ENCODE measurements at regions not wholly inside any gene's neighbourhood (a gene's known extent, or its start where the extent isn't known, plus 50 kb on each side); places are given as distances from the start of the nearest gene placed in this dataset.
"Not testable (repeated sequence)": the region's sequence is repeated elsewhere in the genome, so short reads cannot be mapped to it uniquely, and the experiment has no call there.

DNA sequence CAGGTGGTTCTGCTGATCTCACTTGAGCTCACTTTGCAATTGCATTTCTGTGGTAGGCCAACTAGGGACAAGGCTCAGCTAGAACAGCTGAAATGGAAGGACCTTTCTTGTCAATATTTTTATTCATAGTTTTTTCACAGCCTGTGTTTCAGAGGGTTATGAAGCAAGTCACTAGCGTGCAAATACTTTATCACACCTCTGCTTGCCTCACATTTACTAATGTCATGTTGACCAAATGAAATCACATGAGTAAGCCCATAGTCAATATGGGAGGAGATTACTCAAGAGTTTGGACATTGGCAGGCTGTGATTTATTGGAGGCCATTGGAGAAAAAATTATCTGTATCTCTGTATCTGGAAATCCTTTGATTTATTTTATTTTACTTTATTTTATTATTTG is 628.3 kb upstream of the EPHA5 start:
- Mint-ChIP-seq H3K4me1 (no peaks in the 10 kb centered on the region), H3K27me3 (no peaks in the 10 kb centered on the region), H3K27ac (no peak overlapping the region), H3K36me3 (ENCODE audit: low read depth) (no peaks in the 10 kb centered on the region), H3K4me3 (no peak overlapping the region)
- H3K9me3 ChIP-seq (ENCODE audit: control insufficient read depth, low read length, poor library complexity, severe bottlenecking) = no peaks in the 10 kb centered on the region
- DNase-seq (no peak), ATAC-seq (no peak)

DNA sequence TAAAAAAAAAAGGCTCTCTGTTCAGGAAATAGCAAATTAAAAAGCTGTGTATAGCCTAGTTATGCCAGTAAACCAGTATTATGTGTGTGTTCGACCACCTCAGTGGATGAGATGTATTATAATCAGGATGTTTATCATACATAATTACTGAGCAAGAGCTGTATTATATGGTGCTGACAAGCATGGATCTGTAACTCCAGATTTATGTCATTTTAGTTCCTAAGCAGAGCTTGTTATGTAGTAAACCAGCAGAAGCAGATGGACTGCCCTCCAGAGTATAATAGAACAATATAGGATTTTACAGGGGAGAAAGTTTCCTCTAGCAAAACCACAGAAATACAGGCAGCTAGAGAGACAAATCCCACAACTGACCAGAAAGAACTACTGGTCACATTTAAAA is 627.4 kb upstream of the EPHA5 start:
- DNase-seq = no peak
- H3K9me3 ChIP-seq (ENCODE audit: control insufficient read depth, low read length, poor library complexity, severe bottlenecking) = no peaks in the 10 kb centered on the region
- H3K27ac Mint-ChIP-seq = no peak overlapping the region
- H3K4me3 Mint-ChIP-seq = no peak overlapping the region
- no peaks in the 10 kb centered on the region for H3K4me1 Mint-ChIP-seq
- no peaks in the 10 kb centered on the region for H3K36me3 Mint-ChIP-seq (ENCODE audit: low read depth)
- no peaks in the 10 kb centered on the region for H3K27me3 Mint-ChIP-seq
- no peak for ATAC-seq

DNA sequence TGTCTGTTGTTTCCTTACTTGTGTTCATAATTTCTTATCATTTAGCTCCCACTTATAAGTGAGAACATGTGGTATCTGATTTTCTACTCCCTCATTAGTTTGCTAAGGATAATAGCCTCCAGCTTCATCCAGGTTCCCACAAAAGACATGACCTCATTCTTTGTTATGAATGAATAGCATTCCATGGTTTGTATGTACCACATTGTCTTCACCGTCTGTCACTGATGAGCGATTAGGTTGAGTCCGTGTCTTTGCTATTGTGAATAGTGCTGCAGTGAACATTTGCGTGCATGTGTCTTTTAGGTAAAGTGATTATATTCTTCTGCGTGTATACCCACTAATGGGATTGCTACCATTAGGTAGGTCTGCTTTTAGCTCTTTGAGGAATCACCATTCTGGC is 624.3 kb upstream of the EPHA5 start:
- H3K27ac Mint-ChIP-seq = no peak overlapping the region

DNA sequence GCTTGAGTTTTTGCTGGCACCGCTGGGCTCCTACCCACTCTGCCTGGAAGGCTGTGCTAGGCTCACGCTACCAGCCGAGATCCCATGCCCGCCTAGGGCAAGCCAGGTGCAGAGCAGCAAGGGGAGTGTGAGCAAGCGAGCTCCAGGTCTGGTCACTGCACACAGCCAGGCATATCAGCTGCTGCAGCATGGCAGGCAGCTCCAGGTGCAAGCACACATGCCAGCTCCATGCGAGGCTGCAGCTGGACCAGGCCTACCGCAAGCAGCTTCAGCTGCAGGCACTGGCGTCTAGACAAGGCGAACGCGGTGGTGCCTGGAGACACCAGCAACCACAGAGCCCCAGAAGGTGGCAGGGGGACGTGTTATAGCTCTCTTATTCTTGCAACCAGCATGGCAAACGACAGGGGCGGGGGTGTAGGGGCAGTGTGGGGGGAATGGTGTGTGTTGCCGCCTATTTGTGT is 614.7 kb upstream of the EPHA5 start:
- H3K4me1 Mint-ChIP-seq = no peaks in the 10 kb centered on the region
- no peaks in the 10 kb centered on the region for H3K27me3 Mint-ChIP-seq
- DNase-seq (no peak), ATAC-seq (no peak)
- H3K27ac Mint-ChIP-seq = no peak overlapping the region
- no peaks in the 10 kb centered on the region for H3K36me3 Mint-ChIP-seq (ENCODE audit: low read depth)
- H3K4me3 Mint-ChIP-seq = no peak overlapping the region
- H3K9me3 ChIP-seq (ENCODE audit: control insufficient read depth, low read length, poor library complexity, severe bottlenecking) = no peaks in the 10 kb centered on the region

More for the DNA sequence above, 624.3 kb upstream of the EPHA5 start:
- ATAC-seq (no peak), DNase-seq (no peak)
- H3K9me3 ChIP-seq (ENCODE audit: control insufficient read depth, low read length, poor library complexity, severe bottlenecking) = no peaks in the 10 kb centered on the region
- H3K4me3 Mint-ChIP-seq = no peak overlapping the region
- H3K4me1 Mint-ChIP-seq = no peaks in the 10 kb centered on the region
- H3K27me3 Mint-ChIP-seq = no peaks in the 10 kb centered on the region
- no peaks in the 10 kb centered on the region for H3K36me3 Mint-ChIP-seq (ENCODE audit: low read depth)

DNA sequence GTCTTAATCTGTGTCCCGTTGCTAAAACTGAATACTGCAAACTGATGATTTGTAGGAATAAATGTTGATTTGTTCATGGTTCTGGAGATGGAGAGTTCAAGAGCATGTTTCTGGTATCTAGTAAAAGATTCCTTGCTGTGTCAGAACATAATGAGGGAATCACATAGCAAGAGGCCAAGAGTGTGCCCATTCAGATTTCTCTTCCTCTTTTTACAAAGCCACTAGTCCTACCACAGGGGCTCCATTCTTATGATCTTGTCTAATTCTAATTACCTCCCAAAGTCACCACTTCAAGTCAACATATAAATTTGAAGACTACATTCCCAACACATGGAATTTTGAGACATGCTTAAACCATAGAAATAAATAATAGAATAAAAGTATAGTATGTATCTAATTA is 608.8 kb upstream of the EPHA5 start:
- no peaks in the 10 kb centered on the region for H3K36me3 Mint-ChIP-seq (ENCODE audit: low read depth)
- no peaks in the 10 kb centered on the region for H3K9me3 ChIP-seq (ENCODE audit: control insufficient read depth, low read length, poor library complexity, severe bottlenecking)
- no peak overlapping the region for H3K27ac Mint-ChIP-seq
- H3K4me1 Mint-ChIP-seq = no peaks in the 10 kb centered on the region
- no peak for ATAC-seq
- DNase-seq = no peak
- no peak overlapping the region for H3K4me3 Mint-ChIP-seq
- no peaks in the 10 kb centered on the region for H3K27me3 Mint-ChIP-seq

DNA sequence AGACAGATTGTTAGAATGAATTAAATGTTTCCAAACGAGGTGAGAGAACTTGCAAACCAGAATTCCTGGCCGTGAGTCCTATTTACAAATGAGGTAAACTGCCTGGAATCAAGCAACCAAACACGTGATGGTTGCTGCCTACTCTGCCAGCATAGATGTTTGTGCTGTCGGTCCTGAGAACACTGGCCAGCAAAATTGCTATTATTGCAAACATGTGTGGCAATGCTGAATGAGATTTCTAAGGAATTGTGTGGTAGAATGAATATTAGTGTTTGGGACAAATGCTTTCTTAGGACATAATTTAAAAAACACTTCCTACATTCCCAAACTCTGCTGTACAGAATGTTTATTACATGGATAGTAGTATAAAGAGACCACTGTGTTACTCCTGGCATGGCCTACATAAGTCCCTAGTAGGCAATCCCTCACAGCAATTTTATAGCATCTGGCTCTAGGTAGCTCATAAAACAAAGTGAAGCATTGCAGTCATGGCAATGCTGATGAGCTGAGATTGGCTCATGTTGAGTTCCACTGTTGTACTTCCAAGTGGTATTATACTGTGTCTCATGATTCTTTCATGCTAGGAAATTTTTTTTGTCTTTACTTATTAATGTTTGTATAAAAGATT is 605.2 kb upstream of the EPHA5 start:
- ATAC-seq (no peak), DNase-seq (no peak)
- H3K27ac Mint-ChIP-seq = no peak overlapping the region
- no peaks in the 10 kb centered on the region for H3K9me3 ChIP-seq (ENCODE audit: control insufficient read depth, low read length, poor library complexity, severe bottlenecking)
- no peaks in the 10 kb centered on the region for H3K4me1 Mint-ChIP-seq
- no peaks in the 10 kb centered on the region for H3K27me3 Mint-ChIP-seq
- H3K36me3 Mint-ChIP-seq (ENCODE audit: low read depth) = no peaks in the 10 kb centered on the region
- H3K4me3 Mint-ChIP-seq = no peak overlapping the region

DNA sequence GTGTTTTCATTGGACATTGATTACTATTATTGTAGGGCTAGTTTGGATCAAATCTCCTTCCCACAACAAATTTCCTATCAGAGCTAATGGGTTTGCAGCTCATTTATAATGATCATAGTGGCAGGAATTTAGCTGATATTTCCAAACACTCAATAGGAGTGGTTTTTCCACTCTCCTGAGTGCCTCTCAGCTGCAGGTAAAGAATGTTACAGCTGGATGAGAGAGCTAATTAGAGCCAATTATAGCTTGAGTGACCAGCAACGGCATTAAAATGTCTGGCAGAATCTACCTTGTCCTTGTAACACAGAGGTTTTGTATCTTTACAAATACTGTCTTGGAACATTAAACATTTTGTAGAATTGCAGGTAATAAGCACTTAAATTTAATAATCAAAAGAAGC is 602.8 kb upstream of the EPHA5 start:
- DNase-seq (no peak), ATAC-seq (no peak)
- H3K36me3 Mint-ChIP-seq (ENCODE audit: low read depth) = no peaks in the 10 kb centered on the region
- H3K27ac Mint-ChIP-seq = no peak overlapping the region
- no peaks in the 10 kb centered on the region for H3K4me1 Mint-ChIP-seq
- no peaks in the 10 kb centered on the region for H3K9me3 ChIP-seq (ENCODE audit: control insufficient read depth, low read length, poor library complexity, severe bottlenecking)
- H3K27me3 Mint-ChIP-seq = no peaks in the 10 kb centered on the region
- no peak overlapping the region for H3K4me3 Mint-ChIP-seq

DNA sequence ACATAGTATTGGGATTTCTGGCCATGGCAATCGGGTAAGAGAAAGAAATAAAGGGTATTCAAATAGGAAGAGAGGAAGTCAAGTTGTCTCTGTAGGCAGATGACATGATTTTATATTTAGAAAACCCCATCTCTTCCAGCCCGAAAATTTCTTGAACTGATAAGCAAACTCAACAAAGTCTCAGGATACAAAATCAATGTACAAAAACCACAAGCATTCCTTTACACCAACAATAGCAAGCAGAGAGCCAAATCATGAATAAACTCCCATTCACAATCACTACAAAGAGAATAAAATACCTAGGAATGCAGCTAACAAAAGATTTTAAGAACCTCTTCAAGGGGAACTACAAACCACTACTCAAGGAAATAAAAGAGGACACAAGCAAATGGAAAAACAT is 600.1 kb upstream of the EPHA5 start:
- H3K9me3 ChIP-seq (ENCODE audit: control insufficient read depth, low read length, poor library complexity, severe bottlenecking); H3K4me3 Mint-ChIP-seq; H3K27me3 Mint-ChIP-seq; H3K4me1 Mint-ChIP-seq; H3K36me3 Mint-ChIP-seq (ENCODE audit: low read depth); DNase-seq; H3K27ac Mint-ChIP-seq; ATAC-seq: not testable (repeated sequence)

DNA sequence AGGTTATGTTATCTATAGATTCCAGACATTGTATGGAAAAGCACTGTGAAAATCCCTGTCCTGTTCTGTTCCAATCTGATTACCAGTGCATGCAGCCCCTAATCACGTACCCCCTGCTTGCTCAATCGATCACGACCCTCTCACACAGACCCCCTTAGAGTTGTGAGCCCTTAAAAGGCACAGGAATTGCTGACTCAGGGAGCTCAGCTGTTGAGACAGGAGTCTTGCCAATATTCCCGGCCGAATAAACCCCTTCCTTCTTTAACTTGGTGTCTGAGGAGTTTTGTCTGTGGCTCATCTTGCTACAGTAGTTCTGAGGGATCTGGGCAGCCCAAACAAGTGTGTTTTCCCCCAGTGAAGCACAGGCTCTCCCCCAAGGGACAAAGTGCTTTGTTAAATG is 596.3 kb upstream of the EPHA5 start:
- H3K27ac Mint-ChIP-seq; H3K9me3 ChIP-seq (ENCODE audit: control insufficient read depth, low read length, poor library complexity, severe bottlenecking); H3K4me1 Mint-ChIP-seq; H3K27me3 Mint-ChIP-seq; DNase-seq; ATAC-seq; H3K36me3 Mint-ChIP-seq (ENCODE audit: low read depth); H3K4me3 Mint-ChIP-seq: not testable (repeated sequence)

DNA sequence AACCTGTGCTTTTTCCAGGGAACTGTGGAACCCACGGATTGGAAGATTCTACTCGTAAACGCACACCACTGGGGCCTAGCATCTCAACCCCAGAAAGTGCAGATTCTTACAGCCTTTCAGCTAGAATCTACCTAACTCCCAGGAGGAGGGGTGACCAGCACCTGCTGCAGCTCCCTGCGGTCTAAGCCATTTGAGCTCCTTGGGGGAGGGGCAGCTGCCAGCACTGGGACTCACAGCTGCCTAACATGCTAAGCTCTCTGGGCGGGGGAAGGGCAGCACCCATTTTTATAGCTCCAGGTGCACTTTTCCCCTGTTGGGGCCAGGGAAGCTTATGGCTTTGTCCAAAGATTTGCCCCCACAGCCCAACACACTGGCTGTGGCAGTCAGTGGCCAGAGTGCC is 595.7 kb upstream of the EPHA5 start:
- Mint-ChIP-seq H3K36me3 (ENCODE audit: low read depth) (no peaks in the 10 kb centered on the region), H3K4me3 (no peak overlapping the region), H3K27ac (no peak overlapping the region), H3K27me3 (no peaks in the 10 kb centered on the region), H3K4me1 (no peaks in the 10 kb centered on the region)
- DNase-seq (no peak), ATAC-seq (no peak)
- H3K9me3 ChIP-seq (ENCODE audit: control insufficient read depth, low read length, poor library complexity, severe bottlenecking) = no peaks in the 10 kb centered on the region

DNA sequence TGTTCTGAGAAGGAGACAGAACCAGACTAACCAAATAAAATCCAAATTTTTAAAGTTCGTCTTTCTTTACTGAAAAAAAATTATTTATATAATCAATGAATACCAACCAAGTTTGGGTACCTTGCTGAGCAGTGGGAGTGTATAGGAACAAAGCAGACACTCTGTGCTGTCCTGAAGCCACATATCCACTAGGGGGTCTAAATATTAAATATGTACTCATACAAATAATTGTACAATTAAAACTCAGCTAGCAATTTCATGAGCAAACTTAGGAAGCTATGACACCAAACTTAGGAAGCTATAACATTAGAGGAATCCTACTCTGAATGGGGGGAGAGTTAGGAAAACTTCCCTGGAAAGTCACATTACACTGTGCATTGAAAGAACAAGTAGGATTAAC is 582.0 kb upstream of the EPHA5 start:
- Mint-ChIP-seq H3K27me3 (no peaks in the 10 kb centered on the region), H3K36me3 (ENCODE audit: low read depth) (no peaks in the 10 kb centered on the region), H3K4me3 (no peak overlapping the region), H3K27ac (no peak overlapping the region), H3K4me1 (no peaks in the 10 kb centered on the region)
- no peaks in the 10 kb centered on the region for H3K9me3 ChIP-seq (ENCODE audit: control insufficient read depth, low read length, poor library complexity, severe bottlenecking)
- ATAC-seq = no peak
- no peak for DNase-seq

DNA sequence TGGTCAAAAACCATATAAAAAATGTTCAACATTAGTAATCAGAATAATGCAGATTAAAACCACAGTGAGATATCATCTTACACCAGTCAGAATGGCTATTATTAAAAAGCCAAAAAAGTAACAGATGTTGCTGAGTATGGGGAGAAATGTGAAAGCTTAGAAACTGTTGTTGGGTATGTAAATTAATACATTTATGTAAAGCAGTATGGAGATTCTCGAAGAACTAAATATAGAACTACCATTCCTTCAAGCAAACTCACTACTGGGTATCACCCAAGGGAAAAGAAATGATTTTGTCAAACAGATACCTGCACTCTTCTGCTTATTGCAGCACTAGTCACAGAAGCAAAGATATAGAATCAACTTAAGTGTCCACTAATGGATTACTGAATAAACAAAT is 576.4 kb upstream of the EPHA5 start:
- ATAC-seq (no peak), DNase-seq (no peak)
- no peaks in the 10 kb centered on the region for H3K27me3 Mint-ChIP-seq
- no peaks in the 10 kb centered on the region for H3K4me1 Mint-ChIP-seq
- no peak overlapping the region for H3K27ac Mint-ChIP-seq
- H3K4me3 Mint-ChIP-seq = no peak overlapping the region
- no peaks in the 10 kb centered on the region for H3K9me3 ChIP-seq (ENCODE audit: control insufficient read depth, low read length, poor library complexity, severe bottlenecking)
- no peaks in the 10 kb centered on the region for H3K36me3 Mint-ChIP-seq (ENCODE audit: low read depth)

DNA sequence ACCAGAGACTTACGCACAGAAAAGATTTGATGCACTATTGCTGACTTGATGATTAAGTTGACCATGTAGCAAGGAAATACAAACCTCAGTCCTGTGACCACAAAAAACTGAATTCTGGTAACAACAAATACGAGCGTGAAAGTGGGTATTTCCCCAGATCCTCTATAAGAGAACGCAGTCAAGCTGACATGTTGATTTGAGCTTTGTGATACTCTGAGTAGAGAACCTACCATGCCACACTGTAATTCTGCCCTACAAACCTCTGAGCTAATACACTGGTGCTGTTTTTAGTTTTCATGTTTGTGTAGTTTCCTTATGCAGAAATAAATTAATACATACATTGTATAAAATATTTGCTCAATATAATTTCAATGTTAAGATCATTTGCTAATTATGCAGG is 565.6 kb upstream of the EPHA5 start:
- H3K27me3 Mint-ChIP-seq = no peaks in the 10 kb centered on the region
- no peak overlapping the region for H3K4me3 Mint-ChIP-seq
- H3K27ac Mint-ChIP-seq = no peak overlapping the region
- H3K36me3 Mint-ChIP-seq (ENCODE audit: low read depth) = no peaks in the 10 kb centered on the region
- DNase-seq = no peak
- H3K9me3 ChIP-seq (ENCODE audit: control insufficient read depth, low read length, poor library complexity, severe bottlenecking) = no peaks in the 10 kb centered on the region
- ATAC-seq = no peak
- H3K4me1 Mint-ChIP-seq = no peaks in the 10 kb centered on the region

DNA sequence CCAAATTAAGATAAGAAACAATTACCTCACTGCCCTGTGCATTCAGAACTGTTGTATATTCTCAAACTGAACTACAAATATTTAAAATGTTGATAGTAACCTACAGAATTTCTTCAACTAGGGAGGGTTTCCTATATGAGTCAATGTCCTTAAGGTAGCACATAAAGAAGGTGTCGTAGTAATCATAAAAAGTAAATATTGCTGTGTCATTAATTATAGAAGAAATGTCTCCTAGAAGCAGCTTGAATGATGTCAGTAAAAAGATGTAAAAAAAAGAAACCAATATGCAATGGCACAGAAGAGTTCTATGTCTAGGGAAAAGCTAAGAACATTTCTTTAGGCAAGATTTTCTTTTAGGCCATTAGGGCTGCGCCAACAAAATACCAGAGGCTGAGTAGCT is 559.6 kb upstream of the EPHA5 start:
- H3K36me3 Mint-ChIP-seq (ENCODE audit: low read depth) = no peaks in the 10 kb centered on the region
- H3K4me3 Mint-ChIP-seq = no peak overlapping the region
- no peak overlapping the region for H3K27ac Mint-ChIP-seq

More for the DNA sequence above, 559.6 kb upstream of the EPHA5 start:
- no peaks in the 10 kb centered on the region for H3K9me3 ChIP-seq (ENCODE audit: control insufficient read depth, low read length, poor library complexity, severe bottlenecking)
- Mint-ChIP-seq H3K27me3 (no peaks in the 10 kb centered on the region), H3K4me1 (no peaks in the 10 kb centered on the region)
- no peak for DNase-seq
- no peak for ATAC-seq
